HG02642 (cell line): ENCODE measurements at regions not wholly inside any gene's neighbourhood (a gene's known extent, or its start where the extent isn't known, plus 50 kb on each side); places are given as distances from the start of the nearest gene placed in this dataset.
"Not testable (repeated sequence)": the region's sequence is repeated elsewhere in the genome, so short reads cannot be mapped to it uniquely, and the experiment has no call there.

Experiments
- ATAC-seq: cut with Tn5 transposase; IDR thresholded peaks from one replicate; pipeline ENCODE4 v1.9.1; 2021; ENCODE audit warnings: mild to moderate bottlenecking; ENCODE audit not compliant: unreplicated experiment, poor library complexity

DNA sequence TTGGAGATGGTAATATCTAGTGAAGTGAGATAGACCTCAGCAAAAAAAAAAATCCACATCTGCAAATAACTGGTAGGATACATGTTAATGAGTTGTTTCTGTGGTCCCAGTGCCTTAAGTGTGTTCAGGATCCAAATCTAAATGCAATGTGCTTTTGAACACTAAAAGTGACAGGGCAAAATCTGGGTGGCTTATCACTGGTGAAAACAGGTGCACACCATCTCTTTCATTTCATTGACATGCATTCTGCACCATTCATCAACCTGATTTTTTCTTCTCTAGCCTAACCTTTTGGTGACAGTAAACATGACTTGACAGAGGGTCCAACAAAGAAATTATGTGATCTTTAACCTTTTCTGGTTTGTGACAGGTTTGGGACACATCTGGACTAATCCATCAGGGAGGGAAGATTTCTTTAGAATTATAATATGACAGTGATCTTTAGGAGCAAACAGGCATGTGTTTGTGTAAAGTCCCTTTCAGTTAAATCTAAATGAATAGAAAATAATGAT lies 201.6 kb upstream of the NEGR1 start:
- ATAC-seq = no peak

DNA sequence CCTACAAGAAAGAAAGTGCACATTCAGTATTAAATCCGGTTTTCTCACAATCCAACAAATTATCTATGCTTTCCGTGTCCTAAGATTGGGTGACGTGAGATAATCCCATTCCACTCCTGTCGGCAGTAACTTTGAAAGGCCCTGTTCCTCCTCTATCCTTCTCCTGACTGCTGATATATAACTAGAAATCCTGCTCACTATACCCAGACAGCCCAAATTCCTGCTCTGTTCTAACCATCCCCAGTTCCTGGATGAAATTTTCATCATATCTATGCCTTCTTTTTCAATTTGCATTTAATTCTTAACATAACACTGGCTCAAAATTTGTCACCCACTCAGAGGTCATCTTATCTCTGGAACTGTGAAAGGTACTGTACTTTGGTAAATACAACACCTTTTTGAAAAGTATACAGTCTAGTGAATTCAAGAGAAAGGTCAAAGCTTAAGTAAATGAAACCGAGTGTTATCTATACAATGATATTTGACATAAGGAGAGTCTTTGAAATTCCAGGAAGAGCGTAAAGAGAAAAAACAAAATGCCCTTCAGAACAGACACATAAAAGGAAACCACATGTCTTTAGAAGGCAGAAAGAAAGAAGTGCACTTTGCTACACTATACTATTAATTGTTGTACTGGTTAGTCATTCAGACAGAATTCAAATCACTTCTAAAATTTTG lies 200.5 kb upstream of the NEGR1 start:
- ATAC-seq = no peak

DNA sequence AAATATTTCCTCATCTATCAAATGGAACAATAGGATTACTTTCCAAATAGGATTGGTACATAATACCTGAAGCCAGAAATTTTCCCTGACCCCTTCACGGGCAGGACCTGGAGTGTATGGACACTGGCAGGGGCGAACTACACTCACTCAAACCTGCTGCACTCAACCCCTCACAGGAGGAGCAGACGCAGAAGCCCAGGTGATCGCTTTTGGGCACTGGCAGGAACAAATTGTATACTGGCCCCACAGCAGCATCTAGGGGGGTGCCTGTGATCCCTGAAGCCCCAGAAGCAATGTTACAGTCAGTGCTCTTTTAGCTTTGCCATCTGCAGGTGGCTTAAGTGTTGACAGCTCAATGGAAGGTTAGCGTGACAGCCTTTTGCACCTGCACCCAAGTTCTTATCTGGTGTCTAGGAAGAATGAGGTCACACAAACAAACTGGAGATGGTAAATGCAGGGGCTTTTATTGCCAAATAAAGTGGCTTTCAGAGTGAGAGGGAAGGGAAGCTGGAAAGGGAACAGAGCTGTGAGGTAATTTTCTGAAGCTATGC lies 199.2 kb upstream of the NEGR1 start:
- no peak for ATAC-seq

DNA sequence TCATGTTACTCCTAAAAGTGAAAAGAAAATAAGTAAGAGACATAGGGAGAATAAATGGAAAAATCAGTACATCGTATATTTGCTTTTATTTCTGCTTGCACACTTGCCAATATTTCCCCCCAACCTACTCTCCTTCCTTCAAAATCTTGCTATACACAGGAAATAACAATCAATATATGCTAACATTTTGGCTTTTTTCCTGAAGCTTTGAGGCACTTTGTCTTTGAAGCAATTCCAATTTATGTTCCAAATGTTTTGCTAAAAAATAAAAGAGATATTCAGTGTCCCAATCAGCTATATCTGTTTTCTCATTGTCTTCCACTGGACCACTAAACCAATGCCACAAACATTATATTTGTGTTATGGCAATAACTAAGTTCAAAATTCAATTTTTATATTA lies 184.0 kb upstream of the NEGR1 start:
- no peak for ATAC-seq

DNA sequence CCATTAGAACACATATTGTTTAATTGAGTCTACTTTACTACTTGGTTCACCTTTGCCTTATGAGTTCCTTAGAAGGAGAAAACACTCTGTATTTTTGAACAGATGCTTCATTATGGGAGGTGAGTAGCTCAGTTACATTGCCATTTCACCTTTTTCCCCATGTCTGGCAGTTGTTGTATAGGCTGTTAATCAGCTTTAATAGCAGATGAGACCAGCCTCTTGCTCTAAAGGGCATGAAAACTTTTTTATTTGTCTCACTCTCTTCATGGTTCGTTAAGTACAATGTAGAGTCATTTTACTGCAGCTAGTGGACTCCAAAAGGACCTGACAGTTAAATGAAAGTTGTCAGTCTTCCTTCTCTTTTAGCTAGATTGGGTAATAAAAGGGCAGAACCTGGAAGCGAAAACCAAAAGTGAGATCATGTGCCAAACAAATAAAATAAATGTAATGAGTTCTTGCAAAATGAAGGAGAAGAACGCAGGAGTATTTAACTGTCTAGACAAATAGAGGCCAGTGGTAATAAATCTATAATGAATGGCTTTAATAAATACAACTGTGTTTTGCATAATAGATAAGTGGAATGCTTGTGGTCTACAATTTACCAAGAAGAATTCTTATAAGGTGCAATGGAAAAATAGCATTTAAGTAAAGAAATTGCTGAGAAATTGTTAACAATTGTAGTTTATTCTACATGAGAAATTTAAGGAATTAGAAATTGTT lies 180.0 kb upstream of the NEGR1 start:
- no peak for ATAC-seq

DNA sequence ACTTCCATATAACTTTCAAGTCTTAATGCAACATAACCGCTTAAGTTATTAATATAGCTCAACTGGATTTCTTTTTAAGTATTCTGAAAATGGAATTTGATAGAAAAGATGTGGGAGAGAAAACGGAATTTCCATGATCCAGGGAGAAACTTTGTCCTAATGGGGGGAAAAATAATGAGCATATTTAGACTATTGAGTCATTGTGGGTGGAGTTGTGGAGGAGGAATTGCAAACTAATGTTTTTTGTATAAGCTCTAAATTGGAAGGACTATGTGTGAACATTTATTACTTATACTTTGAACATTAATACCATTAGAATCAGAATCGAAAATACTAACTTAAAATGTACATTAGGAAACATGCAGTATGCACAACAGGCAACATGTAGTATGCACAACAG lies 159.9 kb upstream of the NEGR1 start:
- ATAC-seq = no peak

DNA sequence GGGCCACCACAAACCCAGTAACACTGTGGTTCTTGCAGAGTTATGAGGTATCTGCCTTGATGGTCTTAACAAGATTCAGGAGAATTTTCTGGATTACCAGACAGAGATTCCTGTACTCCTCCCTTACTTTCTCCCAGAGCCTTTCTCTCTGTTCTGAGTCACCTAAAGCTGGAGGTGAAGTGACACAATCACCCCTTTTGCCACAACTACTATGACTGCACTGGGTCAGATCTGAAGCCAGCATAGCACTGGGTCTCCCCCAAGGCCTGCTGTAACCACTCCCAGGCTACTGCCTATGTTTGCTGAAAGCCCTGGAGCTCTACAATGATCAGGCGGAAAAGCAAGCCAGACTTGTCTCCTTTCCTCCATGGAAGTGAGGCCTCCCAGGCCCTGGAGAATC lies 156.7 kb upstream of the NEGR1 start:
- ATAC-seq = no peak

DNA sequence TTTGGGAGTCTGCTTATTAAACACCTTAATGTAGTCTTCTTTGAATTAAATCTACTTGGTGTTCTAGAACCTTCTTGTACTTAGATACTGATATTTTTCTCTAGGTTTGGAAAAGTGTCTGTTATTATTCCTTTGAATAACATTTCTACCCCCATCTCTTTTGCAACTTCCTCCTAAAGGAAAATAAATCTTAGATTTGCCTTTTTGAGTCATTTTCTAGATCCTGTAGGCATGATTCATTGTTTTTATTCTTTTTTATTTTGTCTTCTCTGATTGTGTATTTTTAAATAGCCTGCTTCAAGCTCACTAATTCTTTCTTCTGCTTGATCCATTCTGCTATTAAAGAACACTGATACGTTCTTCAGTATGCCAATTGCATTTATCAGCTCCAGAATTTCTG lies 155.9 kb upstream of the NEGR1 start:
- no peak for ATAC-seq

DNA sequence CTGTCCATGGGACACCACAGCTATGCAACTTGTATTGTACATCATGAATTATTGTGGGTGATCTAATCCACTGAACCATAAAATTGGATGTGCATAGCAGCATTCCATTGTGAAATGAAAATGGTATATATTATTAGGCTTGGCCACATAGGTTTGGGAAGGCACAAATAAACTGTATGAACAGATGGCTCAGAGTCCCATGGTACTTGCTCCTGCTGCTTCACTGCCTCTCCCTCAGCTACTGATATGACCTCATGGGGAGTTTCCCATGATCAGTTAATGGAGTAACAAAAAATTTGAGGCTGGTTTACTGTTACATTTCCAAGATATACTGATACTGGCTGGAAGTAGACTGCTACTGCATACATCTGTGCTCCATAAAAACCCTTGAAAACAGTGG lies 152.7 kb upstream of the NEGR1 start:
- ATAC-seq = peak; percentile 69

DNA sequence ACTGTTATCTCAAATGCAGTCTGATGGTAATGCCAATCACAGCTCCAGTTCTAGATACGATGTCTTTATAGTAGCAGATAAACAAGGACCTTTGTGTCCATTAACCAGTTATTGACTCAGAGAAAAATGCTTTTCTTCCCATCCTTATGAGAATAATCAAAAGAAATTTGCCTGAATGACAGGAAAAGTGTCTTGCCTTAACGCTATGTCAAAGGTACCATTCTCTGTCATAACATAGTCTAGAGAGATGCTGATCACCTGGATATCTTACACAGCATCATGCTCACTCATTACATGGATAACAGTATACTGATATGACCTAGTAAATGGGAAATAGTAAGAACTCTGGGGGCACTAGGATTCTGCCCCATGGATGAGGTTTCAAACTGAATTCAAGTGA lies 151.7 kb upstream of the NEGR1 start:
- no peak for ATAC-seq

DNA sequence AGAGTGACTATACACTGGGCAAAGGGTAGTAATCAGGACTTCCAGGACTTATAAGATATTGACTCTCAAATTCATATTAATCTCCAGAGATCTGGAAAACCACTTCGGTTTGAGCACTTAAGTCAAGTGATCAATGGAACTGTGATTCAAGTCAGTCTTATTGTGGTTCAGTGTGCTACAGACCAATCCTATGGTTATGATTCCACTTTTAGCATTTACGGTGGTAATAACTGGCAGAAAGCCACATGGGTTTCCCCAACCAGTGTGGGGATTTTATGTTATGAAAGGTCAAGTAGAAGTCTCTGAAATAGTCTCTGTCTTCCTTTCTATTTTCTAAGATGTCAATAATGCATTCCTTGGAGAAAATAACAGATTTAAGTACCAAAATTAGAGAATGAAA lies 151.3 kb upstream of the NEGR1 start:
- peak; percentile 60 for ATAC-seq

DNA sequence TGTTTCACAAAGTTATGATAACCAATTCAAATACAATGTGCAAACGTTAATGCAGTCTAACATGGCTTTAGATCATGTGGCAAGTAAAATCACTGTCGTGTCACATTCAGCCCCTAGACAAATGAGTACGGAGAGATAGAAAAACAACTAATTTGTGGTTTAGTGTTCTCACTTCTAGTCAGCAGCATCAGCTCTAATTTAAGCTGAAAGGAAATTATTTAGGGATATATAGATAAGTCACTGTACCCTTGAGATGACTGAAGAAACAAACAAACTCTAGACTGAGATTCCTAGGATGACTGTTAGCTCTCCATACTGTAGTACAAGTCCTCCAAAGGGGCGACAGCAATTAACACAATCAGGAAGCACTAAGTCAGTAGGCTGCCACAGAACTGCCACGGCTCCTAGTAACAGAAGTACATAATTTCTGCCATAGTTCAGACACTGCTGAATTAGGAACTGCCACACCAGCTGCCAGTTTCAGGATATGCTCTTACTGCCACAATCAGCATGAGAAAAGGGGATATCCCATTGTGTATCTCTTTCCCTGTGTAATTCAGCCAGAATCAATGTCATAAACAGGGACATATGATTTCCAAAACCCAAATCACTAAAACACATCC lies 150.4 kb upstream of the NEGR1 start:
- peak; percentile 46 for ATAC-seq

DNA sequence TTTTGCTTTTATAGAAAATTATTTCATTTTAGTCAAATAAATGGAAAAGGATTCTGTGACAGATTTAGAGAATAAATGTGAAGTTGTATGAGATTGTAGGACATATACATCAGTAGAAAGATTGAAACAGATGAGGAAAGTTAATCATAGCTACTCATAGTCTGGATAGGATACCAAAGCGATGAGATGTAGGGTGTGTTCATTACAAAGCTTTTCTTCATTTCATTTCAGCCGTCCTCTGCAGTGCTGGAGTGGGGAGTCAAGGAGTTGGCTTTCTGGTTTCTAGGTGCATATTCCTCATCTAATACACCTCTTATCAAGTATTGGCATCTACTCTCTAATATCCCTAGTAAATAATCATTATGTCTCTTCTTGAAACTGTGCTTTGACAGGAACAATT lies 149.5 kb upstream of the NEGR1 start:
- no peak for ATAC-seq

DNA sequence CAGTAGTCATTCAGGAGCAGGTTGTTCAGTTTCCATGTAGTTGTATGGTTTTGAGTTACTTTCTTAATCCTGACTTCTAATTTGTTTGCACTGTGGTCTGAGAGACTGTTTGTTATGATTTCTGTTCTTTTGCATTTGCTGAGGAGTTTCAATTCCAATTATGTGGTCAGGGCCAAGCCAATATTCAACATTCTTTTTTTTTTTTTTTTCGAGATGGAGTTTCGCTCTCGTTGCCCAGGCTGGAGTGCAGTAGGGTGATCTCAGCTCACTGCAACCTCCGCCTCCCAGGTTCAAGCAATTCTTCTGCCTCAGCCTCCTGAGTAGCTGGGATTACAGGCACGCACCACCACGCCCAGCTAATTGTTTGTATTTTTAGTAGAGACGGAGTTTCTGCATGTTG lies 145.9 kb upstream of the NEGR1 start:
- ATAC-seq = not testable (repeated sequence)

DNA sequence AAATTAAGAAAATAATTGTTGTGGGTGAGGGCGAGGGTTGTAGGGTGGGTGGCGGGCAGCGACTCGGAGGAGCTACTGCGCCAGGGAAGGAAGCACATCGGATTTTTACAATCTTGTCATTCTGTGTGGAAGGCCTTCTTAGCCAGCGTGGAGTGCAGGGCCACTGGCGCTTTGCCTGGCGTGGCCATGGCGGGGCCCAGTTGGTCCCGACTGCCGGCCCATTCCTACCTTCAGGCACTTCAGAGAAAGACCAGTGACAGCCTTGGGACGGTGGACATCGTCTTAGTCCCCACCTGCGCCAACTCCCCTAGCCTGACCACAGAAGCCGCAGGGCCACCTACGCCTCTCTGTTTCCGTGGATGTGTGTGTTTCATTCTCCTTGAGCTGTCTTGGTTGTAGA lies 136.9 kb upstream of the NEGR1 start:
- no peak for ATAC-seq

DNA sequence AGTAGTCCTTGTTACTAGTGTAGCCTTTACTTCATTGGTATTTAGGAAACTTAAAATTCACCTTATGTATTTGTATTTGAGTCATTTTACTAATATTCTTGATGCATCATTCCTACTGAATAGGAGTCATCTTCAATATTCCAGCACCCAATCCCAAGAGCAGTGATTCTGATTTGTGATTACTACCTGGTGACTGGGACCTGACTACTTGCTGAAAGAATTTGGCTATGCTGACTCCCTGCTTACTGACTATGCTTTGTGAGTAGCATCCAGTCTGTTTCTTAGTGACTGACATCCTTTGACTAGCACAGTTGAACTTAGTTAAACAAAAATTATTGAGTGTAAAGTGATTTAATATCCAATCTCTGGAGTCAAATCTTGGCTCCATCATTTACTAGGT lies 129.9 kb upstream of the NEGR1 start:
- ATAC-seq = no peak

DNA sequence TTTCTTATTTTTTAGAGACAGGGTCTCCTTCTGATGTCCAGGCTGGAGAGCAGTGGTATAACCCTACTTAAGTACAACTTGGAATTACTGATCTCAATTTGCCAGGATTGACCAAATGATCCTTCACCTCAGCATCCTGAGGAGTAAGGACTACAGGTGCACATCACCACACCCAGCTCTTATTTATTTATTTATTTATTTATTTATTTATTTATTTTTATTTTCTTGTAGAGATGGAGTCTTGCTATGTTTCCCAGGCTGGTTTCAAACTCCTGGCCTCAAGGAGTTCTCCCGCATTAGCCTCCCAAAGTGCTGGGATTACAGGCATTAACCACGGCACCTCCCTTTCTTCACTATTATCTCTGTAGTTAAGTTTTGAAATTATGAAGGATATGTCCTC lies 117.5 kb upstream of the NEGR1 start:
- ATAC-seq = no peak

DNA sequence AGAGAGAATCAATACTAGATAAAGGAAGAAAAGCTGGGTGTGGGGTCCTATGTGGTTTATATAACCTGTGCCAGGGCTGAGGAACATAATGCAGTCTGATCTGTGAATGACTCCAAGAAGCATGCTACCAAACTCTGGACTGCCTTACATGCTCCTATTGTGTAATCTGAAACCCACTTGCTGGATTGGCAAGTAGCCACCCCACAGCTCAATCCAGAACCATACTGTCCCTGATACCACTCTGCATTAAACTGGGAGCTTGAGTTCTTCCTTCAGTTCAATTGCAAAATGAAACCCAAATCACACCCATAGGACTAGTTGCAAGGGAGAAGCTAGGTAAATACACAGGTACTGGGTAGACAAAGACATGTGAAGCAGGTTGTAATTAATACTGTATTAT lies 115.4 kb upstream of the NEGR1 start:
- no peak for ATAC-seq

DNA sequence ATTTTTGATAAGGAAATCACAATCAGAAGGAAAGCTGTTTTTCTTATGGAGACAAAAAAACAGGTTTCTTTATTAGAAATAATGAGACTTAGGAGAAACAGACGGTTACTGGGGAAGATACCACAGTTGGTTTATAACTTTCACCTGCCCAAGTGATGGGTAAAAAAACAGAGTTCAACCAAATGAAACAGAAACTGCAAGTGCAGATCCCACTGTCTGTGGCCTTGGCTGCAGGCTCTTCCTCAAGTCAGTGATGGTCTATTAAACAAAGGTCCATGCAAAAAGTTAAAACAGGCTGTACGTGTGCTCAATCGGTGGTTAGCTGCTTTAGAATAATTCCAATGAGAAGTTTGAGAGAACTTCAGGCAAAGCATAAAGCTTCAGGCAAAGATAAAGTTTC lies 112.1 kb upstream of the NEGR1 start:
- no peak for ATAC-seq

DNA sequence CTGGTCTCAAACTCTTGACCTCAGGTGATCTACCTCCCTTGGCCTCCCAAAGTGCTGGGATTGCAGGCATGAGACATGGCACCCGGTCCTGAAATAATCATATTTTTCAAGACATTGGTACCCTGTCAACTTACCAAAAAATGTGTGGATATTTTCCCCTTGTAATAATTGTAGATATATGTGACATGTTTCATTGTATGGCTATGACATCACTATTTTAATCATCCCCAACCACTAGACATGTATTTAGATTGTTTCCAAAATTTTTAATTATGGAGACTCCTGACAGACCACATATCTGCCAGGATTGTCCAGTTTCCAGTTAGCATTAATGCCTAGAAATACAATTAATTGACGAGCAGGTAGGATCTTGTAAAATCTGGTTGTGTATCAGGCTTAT lies 96.7 kb upstream of the NEGR1 start:
- ATAC-seq = no peak

DNA sequence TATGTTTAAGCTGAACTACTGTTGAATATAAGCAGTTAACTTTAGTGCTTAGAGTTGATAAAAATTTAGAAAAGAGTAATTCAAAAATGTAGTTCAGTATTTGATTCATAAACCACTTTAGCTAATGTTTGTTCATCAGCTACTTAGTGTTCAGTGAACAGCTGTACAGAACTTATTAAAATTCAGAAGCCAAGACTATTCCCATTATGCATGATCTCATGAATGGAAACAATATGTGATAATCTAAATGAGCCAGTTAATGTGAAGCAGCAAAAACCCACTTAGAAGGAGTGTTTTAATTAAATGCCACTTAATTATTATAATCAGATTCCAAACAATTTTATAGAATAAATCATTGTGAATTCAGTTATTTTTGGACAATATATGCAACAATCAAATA lies 92.9 kb upstream of the NEGR1 start:
- ATAC-seq = no peak
